GM21381 (cell line): ENCODE measurements at regions not wholly inside any gene's neighbourhood (a gene's known extent, or its start where the extent isn't known, plus 50 kb on each side); places are given as distances from the start of the nearest gene placed in this dataset.
"Not testable (repeated sequence)": the region's sequence is repeated elsewhere in the genome, so short reads cannot be mapped to it uniquely, and the experiment has no call there.

Experiments used
- ATAC-seq: cut with Tn5 transposase; IDR thresholded peaks from one replicate; pipeline ENCODE4 v1.9.1; 2021; ENCODE audit warnings: mild to moderate bottlenecking, moderate library complexity; ENCODE audit not compliant: unreplicated experiment

GRCh38 chr9:28073270-28073669 is 500.0 kb upstream of the C9orf72 start:
- ATAC-seq, result no peak

- ATAC-seq, result no peak
These were observed 506.4 kb upstream of the C9orf72 start for GRCh38 chr9:28079677-28080076.

- no peak for ATAC-seq
These were observed 509.4 kb upstream of the C9orf72 start for GRCh38 chr9:28082671-28083070.

GRCh38 chr9:28086881-28087280 is 513.6 kb upstream of the C9orf72 start:
- ATAC-seq, result no peak

GRCh38 chr9:28092981-28093936 is 520.0 kb upstream of the C9orf72 start:
- no peak for ATAC-seq

- no peak for ATAC-seq
These were observed 528.2 kb upstream of the C9orf72 start for GRCh38 chr9:28101509-28101908.

- no peak for ATAC-seq
These were observed 531.7 kb upstream of the C9orf72 start for GRCh38 chr9:28105001-28105400.

- ATAC-seq, result no peak
These were observed 546.9 kb upstream of the C9orf72 start for GRCh38 chr9:28120184-28120583.

- no peak for ATAC-seq
These were observed 547.3 kb upstream of the C9orf72 start for GRCh38 chr9:28120626-28121025.

- ATAC-seq, result no peak
These were observed 548.1 kb upstream of the C9orf72 start for GRCh38 chr9:28121366-28121765.

- ATAC-seq, result no peak
These were observed 551.6 kb upstream of the C9orf72 start for GRCh38 chr9:28124917-28125316.

GRCh38 chr9:28127101-28127500 is 553.8 kb upstream of the C9orf72 start:
- ATAC-seq, result no peak

- no peak for ATAC-seq
These were observed 561.2 kb upstream of the C9orf72 start for GRCh38 chr9:28134446-28134976.

- no peak for ATAC-seq
These were observed 562.3 kb upstream of the C9orf72 start for GRCh38 chr9:28135549-28135948.

GRCh38 chr9:28136113-28136512 is 562.8 kb upstream of the C9orf72 start:
- no peak for ATAC-seq

GRCh38 chr9:28147430-28147829 is 574.1 kb upstream of the C9orf72 start:
- ATAC-seq, result not testable (repeated sequence)

- not testable (repeated sequence) for ATAC-seq
These were observed 574.8 kb upstream of the C9orf72 start for GRCh38 chr9:28147923-28148597.

- not testable (repeated sequence) for ATAC-seq
These were observed 576.2 kb upstream of the C9orf72 start for GRCh38 chr9:28149361-28150050.

GRCh38 chr9:28155067-28155466 is 581.8 kb upstream of the C9orf72 start:
- no peak for ATAC-seq

- ATAC-seq, result no peak
These were observed 582.4 kb upstream of the C9orf72 start for GRCh38 chr9:28155671-28156070.

GRCh38 chr9:28158451-28158850 is 585.2 kb upstream of the C9orf72 start:
- no peak for ATAC-seq
